IPS DF 6.9 (cell line): ENCODE measurements at regions not wholly inside any gene's neighbourhood (a gene's known extent, or its start where the extent isn't known, plus 50 kb on each side); places are given as distances from the start of the nearest gene placed in this dataset.
"Not testable (repeated sequence)": the region's sequence is repeated elsewhere in the genome, so short reads cannot be mapped to it uniquely, and the experiment has no call there.

Source experiments
- DNase-seq: peaks from one replicate; pipeline ENCODE4 v3.0.0-alpha.2; 2013; ENCODE audit warnings: low read depth, low spot score
- H3K27ac ChIP-seq: one replicate; pipeline ENCODE4 v1.5.1; 2013; ENCODE audit warnings: low read length, control low read depth
- H3K27me3 ChIP-seq: 2 replicates; pipeline ENCODE4 v1.6.1; 2013; ENCODE audit warnings: mild to moderate bottlenecking, low read length; ENCODE audit not compliant: control insufficient read depth, insufficient read depth
- H3K36me3 ChIP-seq: 2 replicates; pipeline ENCODE4 v1.6.1; 2013; ENCODE audit warnings: low read length; ENCODE audit not compliant: control insufficient read depth, insufficient read depth
- H3K4me1 ChIP-seq: 2 replicates; pipeline ENCODE4 v1.6.1; 2013; ENCODE audit warnings: low read length; ENCODE audit not compliant: control insufficient read depth, insufficient read depth
- H3K4me3 ChIP-seq: 2 replicates; pipeline ENCODE4 v1.5.1; 2013; ENCODE audit warnings: mild to moderate bottlenecking, low read length
- H3K9me3 ChIP-seq: 2 replicates; pipeline ENCODE4 v1.6.1; 2013; ENCODE audit warnings: low read length, inconsistent platforms; ENCODE audit not compliant: control insufficient read depth, insufficient read depth
- WGBS: extraction: QIAGEN DNeasy Blood & Tissue Kit; methylation state at CpG from one replicate; pipeline ENCODE4 v1.1.7; 2013; ENCODE audit warnings: mixed read lengths, missing lambda C conversion rate; ENCODE audit not compliant: insufficient read length, insufficient coverage; 5-methylcytosine and 5-hydroxymethylcytosine counted together

- not testable (repeated sequence) for H3K4me3 ChIP-seq, H3K36me3 ChIP-seq, H3K9me3 ChIP-seq, H3K27me3 ChIP-seq, DNase-seq, H3K4me1 ChIP-seq, H3K27ac ChIP-seq
- WGBS: no CpG with 5 or more reads among the region's 75 CpGs
Observed at GRCh38 chr4:189810318-189811181, 130.1 kb upstream of the FRG1 start.

GRCh38 chr4:189815404-189816192 lies 125.1 kb upstream of the FRG1 start:
- no peak overlapping the region for H3K4me3 ChIP-seq
- WGBS: no CpG with 5 or more reads among the region's 4 CpGs
- no peaks in the 10 kb centered on the region for H3K9me3 ChIP-seq
- H3K27me3 ChIP-seq: no peaks in the 10 kb centered on the region
- H3K4me1 ChIP-seq: no peaks in the 10 kb centered on the region
- H3K36me3 ChIP-seq: no peaks in the 10 kb centered on the region
- H3K27ac ChIP-seq: no peak overlapping the region
- no peak for DNase-seq

- no CpG with 5 or more reads among the region's 3 CpGs for WGBS
- Histone ChIP-seq H3K4me1 (no peaks in the 10 kb centered on the region), H3K4me3 (no peak overlapping the region), H3K36me3 (no peaks in the 10 kb centered on the region), H3K27ac (no peak overlapping the region), H3K27me3 (no peaks in the 10 kb centered on the region), H3K9me3 (peaks cover 3% of the 10 kb centered on the region)
- DNase-seq: no peak
Observed at GRCh38 chr4:189822326-189822725, 118.3 kb upstream of the FRG1 start.

- peaks cover 1% of the 10 kb centered on the region; the same call in 1 of the 2 replicates for H3K4me1 ChIP-seq
- no CpG with 5 or more reads among the region's 3 CpGs for WGBS
Observed at GRCh38 chr4:189823591-189823990, 117.1 kb upstream of the FRG1 start.

GRCh38 chr4:189825466-189825865 lies 115.2 kb upstream of the FRG1 start:
- no peaks in the 10 kb centered on the region for H3K27me3 ChIP-seq
- peaks cover 5% of the 10 kb centered on the region for H3K9me3 ChIP-seq
- H3K4me3 ChIP-seq: no peak overlapping the region
- no peak for DNase-seq
- H3K27ac ChIP-seq: no peak overlapping the region
- no CpG with 5 or more reads among the region's 4 CpGs for WGBS
- H3K4me1 ChIP-seq: peaks cover 1% of the 10 kb centered on the region; the same call in 1 of the 2 replicates
- no peaks in the 10 kb centered on the region for H3K36me3 ChIP-seq

More at GRCh38 chr4:189823591-189823990, 117.1 kb upstream of the FRG1 start:
- DNase-seq: no peak
- peaks cover 4% of the 10 kb centered on the region for H3K9me3 ChIP-seq
- H3K4me3 ChIP-seq: no peak overlapping the region
- H3K27me3 ChIP-seq: no peaks in the 10 kb centered on the region
- no peaks in the 10 kb centered on the region for H3K36me3 ChIP-seq
- H3K27ac ChIP-seq: no peak overlapping the region

GRCh38 chr4:189826657-189827056 lies 114.0 kb upstream of the FRG1 start:
- no peak for DNase-seq
- Histone ChIP-seq H3K4me3 (no peak overlapping the region), H3K27ac (no peak overlapping the region), H3K9me3 (peaks cover 5% of the 10 kb centered on the region), H3K4me1 (peaks cover 1% of the 10 kb centered on the region; the same call in 1 of the 2 replicates), H3K27me3 (no peaks in the 10 kb centered on the region), H3K36me3 (no peaks in the 10 kb centered on the region)
- WGBS: no CpG with 5 or more reads among the region's 4 CpGs

- peaks cover 6% of the 10 kb centered on the region for H3K9me3 ChIP-seq
- no peak for DNase-seq
- peaks cover 1% of the 10 kb centered on the region; the same call in 1 of the 2 replicates for H3K4me1 ChIP-seq
- H3K4me3 ChIP-seq: no peak overlapping the region
- WGBS: no CpG with 5 or more reads among the region's 7 CpGs
- no peak overlapping the region for H3K27ac ChIP-seq
- H3K27me3 ChIP-seq: no peaks in the 10 kb centered on the region
- H3K36me3 ChIP-seq: no peaks in the 10 kb centered on the region
Observed at GRCh38 chr4:189828081-189828697, 112.5 kb upstream of the FRG1 start.

- no peaks in the 10 kb centered on the region for H3K27me3 ChIP-seq
- no peak overlapping the region for H3K4me3 ChIP-seq
- no peak overlapping the region for H3K27ac ChIP-seq
- no peaks in the 10 kb centered on the region for H3K36me3 ChIP-seq
- peaks cover 5% of the 10 kb centered on the region for H3K9me3 ChIP-seq
- DNase-seq: no peak
- peaks cover 1% of the 10 kb centered on the region; the same call in 1 of the 2 replicates for H3K4me1 ChIP-seq
- WGBS: 100% methylated on average over 1 of the region's 6 CpGs
Observed at GRCh38 chr4:189832528-189832927, 108.1 kb upstream of the FRG1 start.

- Histone ChIP-seq H3K4me3 (no peak overlapping the region), H3K27me3 (peaks cover 2% of the 10 kb centered on the region; the same call in 1 of the 2 replicates), H3K4me1 (no peaks in the 10 kb centered on the region), H3K9me3 (peaks cover 3% of the 10 kb centered on the region), H3K36me3 (no peaks in the 10 kb centered on the region), H3K27ac (no peak overlapping the region)
- WGBS: no CpG with 5 or more reads among the region's 4 CpGs
- DNase-seq: no peak
Observed at GRCh38 chr4:189834616-189835015, 106.1 kb upstream of the FRG1 start.

GRCh38 chr4:189835505-189835904 lies 105.2 kb upstream of the FRG1 start:
- H3K9me3 ChIP-seq: peaks cover 3% of the 10 kb centered on the region
- no peak overlapping the region for H3K4me3 ChIP-seq
- DNase-seq: no peak
- no peaks in the 10 kb centered on the region for H3K4me1 ChIP-seq
- H3K27me3 ChIP-seq: peaks cover 2% of the 10 kb centered on the region; the same call in 1 of the 2 replicates
- H3K36me3 ChIP-seq: no peaks in the 10 kb centered on the region
- H3K27ac ChIP-seq: no peak overlapping the region
- no CpG with 5 or more reads among the region's 1 CpG for WGBS
